IMR-90 (cell line): ENCODE measurements at regions not wholly inside any gene's neighbourhood (a gene's known extent, or its start where the extent isn't known, plus 50 kb on each side); places are given as distances from the start of the nearest gene placed in this dataset.

Experiments
- ATAC-seq: fragments of 200-7000 bp; cut with Tn5 transposase; 2 replicates; pipeline ENCODE4 v1.9.1; 2020; ENCODE audit warnings: low read depth, mild to moderate bottlenecking, moderate library complexity
- BruUV-seq: library from RNA; stranded (reverse); fragments of 400-500 nt; replicated peaks from 2 replicates; lab custom pipeline; 2021; lab: Mats Ljungman, UMichigan
- CTCF ChIA-PET: fragments of 300-600 bp; formaldehyde crosslinking; extraction: SDS; loops from one replicate; lab custom pipeline; 2021; ENCODE audit warnings: antibody characterized with exemption; lab: Yijun Ruan, JAX
- POLR2A ChIA-PET: fragments of 300-600 bp; sonication (Branson Sonifier 250); formaldehyde crosslinking; loops from one replicate; lab custom pipeline; 2022; ENCODE audit warnings: antibody characterized with exemption; ENCODE audit not compliant: unreplicated experiment; lab: Charles Lee
- DNase-seq: peaks from one replicate; pipeline ENCODE4 v3.0.0; 2013
- H2AFZ ChIP-seq: replicated peaks from 2 replicates; pipeline ENCODE3; 2013; ENCODE audit warnings: low read length, mild to moderate bottlenecking; ENCODE audit not compliant: poor library complexity
- H2AK5ac ChIP-seq: 2 replicates; pipeline ENCODE4 v1.6.1; 2013; ENCODE audit warnings: low read depth, low read length, inconsistent platforms
- H2AK9ac ChIP-seq: replicated peaks from 2 replicates; pipeline ENCODE3; 2013; ENCODE audit warnings: mild to moderate bottlenecking, low read depth, low read length, moderate library complexity; ENCODE audit not compliant: poor library complexity
- H2BK120ac ChIP-seq: 2 replicates; pipeline ENCODE4 v1.6.1; 2013; ENCODE audit warnings: low read depth, low read length, inconsistent platforms
- H2BK15ac ChIP-seq: 3 replicates; pipeline ENCODE4 v1.6.1; 2013; ENCODE audit warnings: low read depth, low read length, inconsistent platforms
- H2BK20ac ChIP-seq: 2 replicates; pipeline ENCODE4 v1.6.1; 2013; ENCODE audit warnings: low read depth, mild to moderate bottlenecking, inconsistent platforms, low read length, moderate library complexity
- H2BK5ac ChIP-seq: 2 replicates; pipeline ENCODE4 v1.6.1; 2013; ENCODE audit warnings: mild to moderate bottlenecking, low read depth, low read length, inconsistent platforms; ENCODE audit not compliant: poor library complexity, severe bottlenecking
- H3K14ac ChIP-seq: replicated peaks from 2 replicates; pipeline ENCODE4 v1.6.1; 2013; ENCODE audit warnings: low read depth, low read length, inconsistent platforms
- H3K18ac ChIP-seq: 2 replicates; pipeline ENCODE4 v1.6.1; 2013; ENCODE audit warnings: low read depth, low read length, control low read depth
- H3K23ac ChIP-seq: 2 replicates; pipeline ENCODE4 v1.6.1; 2013; ENCODE audit warnings: low read depth, low read length, inconsistent platforms
- H3K27ac ChIP-seq: 2 replicates; pipeline ENCODE4 v1.5.1; 2013; ENCODE audit warnings: mild to moderate bottlenecking, control low read depth, low read length; ENCODE audit not compliant: insufficient read depth
- H3K27me3 ChIP-seq: 2 replicates; pipeline ENCODE4 v1.6.1; 2013; ENCODE audit warnings: low read length; ENCODE audit not compliant: control insufficient read depth, insufficient read depth
- H3K36me3 ChIP-seq: 2 replicates; pipeline ENCODE4 v1.6.1; 2013; ENCODE audit warnings: low read length, mixed read lengths; ENCODE audit not compliant: control insufficient read depth, insufficient read depth
- H3K4ac ChIP-seq: 2 replicates; pipeline ENCODE4 v1.6.1; 2013; ENCODE audit warnings: low read depth, low read length, inconsistent platforms
- H3K4me1 ChIP-seq: 2 replicates; pipeline ENCODE4 v1.6.1; 2013; ENCODE audit warnings: low read length, mixed read lengths; ENCODE audit not compliant: control insufficient read depth, insufficient read depth
- H3K4me2 ChIP-seq: 2 replicates; pipeline ENCODE4 v1.6.1; 2013; ENCODE audit warnings: low read depth, mild to moderate bottlenecking, control low read depth, low read length, moderate library complexity
- H3K4me3 ChIP-seq: 2 replicates; pipeline ENCODE4 v1.5.1; 2013; ENCODE audit warnings: low read depth, mild to moderate bottlenecking, control low read depth, low read length, moderate library complexity; ENCODE audit not compliant: insufficient read depth
- H3K56ac ChIP-seq: 2 replicates; pipeline ENCODE4 v1.6.1; 2013; ENCODE audit warnings: low read length, inconsistent platforms; ENCODE audit not compliant: insufficient read depth; ENCODE audit errors: extremely low read depth
- H3K79me1 ChIP-seq, 2 experiments: 2 replicates each; pipeline ENCODE4 v1.6.1; 2013; ENCODE audit warnings: low read length in 2 of 2, inconsistent platforms in 1 of 2, low read depth in 1 of 2
- H3K9ac ChIP-seq: 2 replicates; pipeline ENCODE4 v1.6.1; 2013; ENCODE audit warnings: low read depth, low read length, control low read depth
- H3K9me1 ChIP-seq: 2 replicates; pipeline ENCODE4 v1.6.1; 2013; ENCODE audit warnings: low read length, inconsistent platforms; ENCODE audit not compliant: insufficient read depth
- H3K9me3 ChIP-seq: 2 replicates; pipeline ENCODE4 v1.6.1; 2013; ENCODE audit warnings: low read length; ENCODE audit not compliant: control insufficient read depth, insufficient read depth
- H4K20me1 ChIP-seq: 2 replicates; pipeline ENCODE4 v1.6.1; 2013; ENCODE audit warnings: low read length, inconsistent platforms; ENCODE audit not compliant: insufficient read depth
- H4K5ac ChIP-seq: 2 replicates; pipeline ENCODE4 v1.6.1; 2013; ENCODE audit warnings: mild to moderate bottlenecking, low read depth, low read length, control low read depth
- H4K8ac ChIP-seq, 2 experiments: 2 replicates each; pipeline ENCODE4 v1.6.1; 2013; ENCODE audit warnings: low read depth in 2 of 2, low read length in 2 of 2, control low read depth in 1 of 2, inconsistent platforms in 1 of 2
- H4K91ac ChIP-seq: 2 replicates; pipeline ENCODE4 v1.6.1; 2013; ENCODE audit warnings: low read depth, low read length, inconsistent platforms; ENCODE audit not compliant: insufficient read depth
- BHLHE40 ChIP-seq: fragments of 150-350 bp; IDR thresholded peaks from 2 replicates; pipeline ENCODE4 v1.6.1; 2016; ENCODE audit warnings: mild to moderate bottlenecking, low read depth, low read length
- CEBPB ChIP-seq: IDR thresholded peaks from 2 replicates; pipeline ENCODE4 v1.6.1; 2012; ENCODE audit warnings: low read depth, low read length, improper control_type of control experiment
- CHD1 ChIP-seq: IDR thresholded peaks from 2 replicates; pipeline ENCODE4 v1.6.1; 2012; ENCODE audit warnings: low read depth, low read length, improper control_type of control experiment
- CTCF ChIP-seq: conservative IDR thresholded peaks from 2 replicates; pipeline ENCODE4 v1.5.1; 2012; ENCODE audit warnings: mild to moderate bottlenecking, low read depth, low read length, improper control_type of control experiment
- FOS ChIP-seq: fragments of 150-350 bp; IDR thresholded peaks from 2 replicates; pipeline ENCODE4 v1.6.1; 2016; ENCODE audit warnings: low read depth, low read length
- MAFK ChIP-seq: IDR thresholded peaks from 2 replicates; pipeline ENCODE4 v1.6.1; 2012; ENCODE audit warnings: low read depth, low read length, improper control_type of control experiment
- MAZ ChIP-seq: IDR thresholded peaks from 2 replicates; pipeline ENCODE4 v1.6.1; 2012; ENCODE audit warnings: low read depth, mild to moderate bottlenecking, low read length, improper control_type of control experiment, moderate library complexity, borderline replicate concordance
- MXI1 ChIP-seq: IDR thresholded peaks from 2 replicates; pipeline ENCODE4 v1.6.1; 2012; ENCODE audit warnings: low read depth, mild to moderate bottlenecking, low read length, moderate library complexity, borderline replicate concordance
- NFE2L2 ChIP-seq: fragments of 150-350 bp; IDR thresholded peaks from 2 replicates; pipeline ENCODE4 v1.6.1; 2016; ENCODE audit warnings: low read depth, mild to moderate bottlenecking, low read length
- POLR2A ChIP-seq: IDR thresholded peaks from 2 replicates; pipeline ENCODE4 v1.6.1; 2012; ENCODE audit warnings: mild to moderate bottlenecking, low read depth, low read length
- RAD21 ChIP-seq: IDR thresholded peaks from 2 replicates; pipeline ENCODE4 v1.6.1; 2012; ENCODE audit warnings: low read length, improper control_type of control experiment
- RCOR1 ChIP-seq: IDR thresholded peaks from 2 replicates; pipeline ENCODE4 v1.6.1; 2012; ENCODE audit warnings: mild to moderate bottlenecking, low read length, improper control_type of control experiment; ENCODE audit not compliant: insufficient replicate concordance
- RFX5 ChIP-seq: IDR thresholded peaks from 2 replicates; pipeline ENCODE4 v1.8.0; 2012; ENCODE audit warnings: low read depth, mild to moderate bottlenecking, low read length, moderate library complexity
- SMC3 ChIP-seq: fragments of 150-350 bp; IDR thresholded peaks from 2 replicates; pipeline ENCODE4 v1.6.1; 2016; ENCODE audit warnings: low read depth, mild to moderate bottlenecking, antibody characterized with exemption, low read length, moderate library complexity
- USF2 ChIP-seq: fragments of 150-350 bp; IDR thresholded peaks from 2 replicates; pipeline ENCODE4 v1.6.1; 2017; ENCODE audit warnings: mild to moderate bottlenecking, antibody characterized with exemption, low read length, low read depth
- WGBS, 2 experiments: methylation state at CpG; one replicate each; pipeline versions ENCODE4 v1.1.5 to v1.1.7; 2013; ENCODE audit warnings: missing lambda C conversion rate in 2 of 2; ENCODE audit not compliant: insufficient read length in 1 of 2; ENCODE audit errors: extremely low coverage in 2 of 2; 5-methylcytosine and 5-hydroxymethylcytosine counted together
- dilution Hi-C: fragments of 300-500 bp; cut with HindIII; formaldehyde crosslinking; loops from one replicate; pipeline ENCODE4 v1.14.3; 2018; ENCODE audit warnings: low sequenced_read_pairs; ENCODE audit not compliant: unreplicated experiment
- in situ Hi-C: fragments of 300-500 bp; cut with MboI; formaldehyde crosslinking; loops from 3 replicates; pipeline ENCODE4 v1.14.3; 2019; ENCODE audit warnings: low sequenced_read_pairs, inconsistent platforms, mixed read lengths
- intact Hi-C: fragments of 100-400 bp; cut with micrococcal nuclease; formaldehyde crosslinking; loops from 2 replicates; pipeline ENCODE4 v1.10.0; 2022
- TF ChIP-seq, protein P1 (sequence below): fragments of 150-350 bp; IDR thresholded peaks from 2 replicates; pipeline ENCODE4 v1.6.1; 2016; ENCODE audit warnings: low read depth, mild to moderate bottlenecking, low read length, moderate library complexity, borderline replicate concordance

DNA sequence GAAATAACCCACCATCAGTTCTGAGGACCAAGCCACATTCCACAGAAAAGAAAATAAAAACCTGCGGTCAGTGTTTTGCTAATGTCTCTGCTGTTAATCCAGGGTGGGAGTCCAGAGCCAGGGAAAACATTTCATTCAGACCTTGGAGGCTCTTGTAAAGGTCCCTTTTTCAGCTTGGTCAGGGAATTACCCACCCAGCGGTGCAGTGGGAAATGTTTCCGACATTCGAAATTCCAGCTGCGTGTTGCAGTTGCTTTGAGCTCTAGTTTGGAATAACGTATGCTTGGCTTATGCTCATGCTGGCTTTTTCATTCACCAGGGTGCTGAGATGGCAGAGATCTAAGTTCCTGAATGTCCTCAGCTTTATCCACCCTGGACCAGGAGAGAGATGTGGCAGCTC is 219.1 kb downstream of the TRIB2 start:
- Histone ChIP-seq H2BK15ac (no peak overlapping the region), H3K27ac (no peak overlapping the region), H3K9ac (no peak overlapping the region), H4K20me1 (no peaks in the 10 kb centered on the region), H3K4ac (no peak overlapping the region), H4K8ac (no peak overlapping the region), H3K56ac (no peak overlapping the region), H4K91ac (no peak overlapping the region), H3K4me1 (no peaks in the 10 kb centered on the region), H3K9me1 (no peaks in the 10 kb centered on the region), H3K36me3 (no peaks in the 10 kb centered on the region), H3K4me2 (no peak overlapping the region), H3K79me1 (no peaks in the 10 kb centered on the region), H3K9me3 (no peaks in the 10 kb centered on the region), H3K4me3 (no peak overlapping the region), H2BK120ac (no peak overlapping the region), H3K27me3 (no peaks in the 10 kb centered on the region), H3K14ac (no peak overlapping the region), H2AK9ac (no peak overlapping the region), H2BK20ac (no peak overlapping the region), H2AFZ (no peak overlapping the region), H2BK5ac (no peak overlapping the region), H4K5ac (no peak overlapping the region), H3K23ac (no peak overlapping the region), H2AK5ac (no peak overlapping the region), H3K18ac (no peak overlapping the region)
- CTCF ChIA-PET: interaction anchor here (0.9 kb wide), 2 partner anchors 73 to 215 kb away, joined by 3 read pairs; no protein-coding TSS in a partner anchor
- no CpG with 5 or more reads among the region's 6 CpGs for WGBS, 2 experiments
- POLR2A ChIA-PET: no interaction called here
- TF ChIP-seq NFE2L2: no peak
- no peak for TF ChIP-seq RAD21
- TF ChIP-seq POLR2A: no peak
- no peak for TF ChIP-seq CHD1
- TF ChIP-seq, protein P1, sequence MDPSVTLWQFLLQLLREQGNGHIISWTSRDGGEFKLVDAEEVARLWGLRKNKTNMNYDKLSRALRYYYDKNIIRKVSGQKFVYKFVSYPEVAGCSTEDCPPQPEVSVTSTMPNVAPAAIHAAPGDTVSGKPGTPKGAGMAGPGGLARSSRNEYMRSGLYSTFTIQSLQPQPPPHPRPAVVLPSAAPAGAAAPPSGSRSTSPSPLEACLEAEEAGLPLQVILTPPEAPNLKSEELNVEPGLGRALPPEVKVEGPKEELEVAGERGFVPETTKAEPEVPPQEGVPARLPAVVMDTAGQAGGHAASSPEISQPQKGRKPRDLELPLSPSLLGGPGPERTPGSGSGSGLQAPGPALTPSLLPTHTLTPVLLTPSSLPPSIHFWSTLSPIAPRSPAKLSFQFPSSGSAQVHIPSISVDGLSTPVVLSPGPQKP: no peak
- TF ChIP-seq SMC3: no peak
- TF ChIP-seq USF2: no peak
- no peak for TF ChIP-seq CTCF
- TF ChIP-seq RFX5: no peak
- no peak for TF ChIP-seq RCOR1
- no peak for TF ChIP-seq FOS
- no peak for TF ChIP-seq BHLHE40
- TF ChIP-seq MXI1: no peak
- TF ChIP-seq MAFK: no peak
- no peak for TF ChIP-seq CEBPB
- TF ChIP-seq MAZ: no peak
- no peak for ATAC-seq
- intact Hi-C loops (no loop called here), dilution Hi-C loops (no loop called here), in situ Hi-C loops (no loop called here)
- no peak for DNase-seq
- no TSS peak for BruUV-seq
